Left cardiac atrium (tissue), 4 donors: ENCODE measurements at regions not wholly inside any gene's neighbourhood (a gene's known extent, or its start where the extent isn't known, plus 50 kb on each side); places are given as distances from the start of the nearest gene placed in this dataset.
"Not testable (repeated sequence)": the region's sequence is repeated elsewhere in the genome, so short reads cannot be mapped to it uniquely, and the experiment has no call there.

Experiments used
- ATAC-seq, 2 donors: fragments of 200-7000 bp; cut with Tn5 transposase; one replicate each; pipeline ENCODE4 v1.9.1; 2020; ENCODE audit warnings: mild to moderate bottlenecking in 2 of 2, moderate library complexity in 2 of 2
- DNase-seq: peaks from one replicate; pipeline ENCODE4 v3.0.0-alpha.2; 2020
- intact Hi-C, 2 donors: fragments of 100-400 bp; cut with DNase I; formaldehyde crosslinking; loops; one replicate each; pipeline versions ENCODE4 v1.14.1 to v1.15.1; 2022 to 2023
- donor health status: DM: no; HTN: yes; CAD: no.
- donor health status: DM: no; HTN: yes; CAD: no; lungs with severe emphysema.
- donor health status: DM: yes; HTN: yes; CAD: no.
- donor health status: Dilated cardiomyopathy.

DNA sequence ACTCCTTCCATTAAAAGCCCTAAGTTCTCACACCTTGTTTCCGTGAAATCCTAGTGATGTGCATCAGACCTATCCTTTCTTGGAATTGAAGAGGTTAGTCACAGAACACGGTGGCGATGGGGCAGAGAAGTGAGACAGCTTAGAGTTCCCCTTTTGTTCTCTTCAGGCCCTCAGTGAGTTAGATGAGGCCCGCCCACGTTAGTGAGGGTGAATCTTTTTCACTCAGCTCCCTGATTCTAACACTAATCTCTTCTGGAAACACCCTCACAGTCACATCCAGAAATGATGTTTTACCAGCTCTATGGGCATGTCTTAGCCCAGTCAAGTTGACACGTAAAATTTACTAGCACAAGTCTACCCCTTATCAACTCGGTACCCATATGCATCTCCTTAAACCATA lies 172.7 kb upstream of the NOX3 start:
- intact Hi-C loops, result no loop called here
- DNase-seq (no peak), ATAC-seq (no peak)

DNA sequence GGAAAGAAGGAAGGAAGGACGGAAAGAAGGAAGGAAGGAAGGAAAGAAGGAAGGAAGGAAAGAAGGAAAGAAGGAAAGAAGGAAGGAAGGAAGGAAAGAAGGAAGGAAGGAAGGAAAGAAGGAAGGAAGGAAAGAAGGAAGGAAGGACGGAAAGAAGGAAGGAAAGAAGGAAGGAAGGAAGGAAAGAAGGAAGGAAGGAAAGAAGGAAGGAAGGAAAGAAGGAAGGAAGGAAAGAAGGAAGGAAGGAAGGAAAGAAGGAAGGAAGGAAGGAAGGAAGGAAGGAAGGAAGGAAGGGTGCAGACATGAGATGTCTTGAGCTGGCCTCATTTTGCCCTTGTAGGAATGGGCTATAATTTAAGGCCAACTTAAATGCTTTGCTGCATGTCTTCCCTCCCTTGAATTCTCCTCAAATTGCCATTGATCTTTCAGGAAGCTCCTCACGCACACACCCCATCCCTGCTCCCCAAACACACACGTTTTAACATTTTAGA lies 172.1 kb upstream of the NOX3 start:
- ATAC-seq, intact Hi-C loops, DNase-seq: not testable (repeated sequence)

GRCh38 chr6:155623450-155624178 lies 168.0 kb upstream of the NOX3 start:
- ATAC-seq (no peak), DNase-seq (no peak)
- intact Hi-C loops, result no loop called here

GRCh38 chr6:155614606-155615005 lies 159.0 kb upstream of the NOX3 start:
- DNase-seq (no peak), ATAC-seq (no peak)
- intact Hi-C loops, result no loop called here

- no peak for DNase-seq
- intact Hi-C loops, result no loop called here
- no peak for ATAC-seq
Observed at GRCh38 chr6:155611742-155612141, 156.1 kb upstream of the NOX3 start.

DNA sequence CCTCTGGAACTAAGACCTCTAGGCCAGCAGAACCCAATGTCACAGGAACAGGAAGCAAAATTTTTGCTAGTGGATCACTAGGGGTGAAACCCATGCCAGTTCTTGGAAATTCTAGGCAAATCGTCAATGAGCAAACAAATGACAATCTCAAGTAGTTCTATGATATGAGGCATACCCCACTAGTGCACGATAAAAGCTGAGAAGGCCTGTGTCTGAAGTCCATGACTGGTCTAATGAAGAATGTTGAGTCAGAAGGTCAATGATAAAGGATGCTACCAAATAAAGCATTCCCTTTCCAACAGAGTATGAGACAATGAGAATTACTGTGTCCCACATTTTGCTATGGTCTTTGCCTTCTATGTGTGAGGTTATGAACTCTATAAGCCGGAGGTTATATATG lies 149.4 kb upstream of the NOX3 start:
- no peak for DNase-seq
- ATAC-seq, result no peak
- intact Hi-C loops, result no loop called here

- no peak for ATAC-seq
- intact Hi-C loops, result no loop called here
- DNase-seq, result no peak
Observed at GRCh38 chr6:155599561-155599960, 143.9 kb upstream of the NOX3 start.

GRCh38 chr6:155599160-155599559 lies 143.5 kb upstream of the NOX3 start:
- intact Hi-C loops, result no loop called here
- ATAC-seq (no peak), DNase-seq (no peak)

GRCh38 chr6:155595284-155595683 lies 139.6 kb upstream of the NOX3 start:
- ATAC-seq, result no peak
- intact Hi-C loops, result no loop called here
- DNase-seq, result no peak

DNA sequence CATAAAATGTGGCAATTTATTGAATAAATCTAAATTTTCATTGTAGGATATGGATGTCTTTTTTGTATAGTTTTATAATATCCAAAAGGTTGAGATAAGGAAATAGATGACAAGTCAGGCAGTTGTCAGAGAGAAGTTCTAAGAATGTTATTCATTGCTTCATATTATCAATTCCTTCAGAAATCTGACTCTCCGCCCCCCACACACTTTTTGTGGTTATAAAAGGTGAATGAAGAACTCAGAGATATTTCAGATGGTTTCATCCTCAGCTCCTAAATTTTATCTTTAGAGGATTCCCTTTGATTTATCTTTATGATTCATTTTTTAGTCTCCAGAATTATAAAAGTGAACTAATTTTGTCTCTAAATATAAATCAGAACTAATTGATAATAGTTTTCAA lies 136.1 kb upstream of the NOX3 start:
- ATAC-seq (no peak), DNase-seq (no peak)
- intact Hi-C loops, result no loop called here

- intact Hi-C loops, result no loop called here
- DNase-seq (no peak), ATAC-seq (no peak)
Observed at GRCh38 chr6:155589190-155589589, 133.6 kb upstream of the NOX3 start.

DNA sequence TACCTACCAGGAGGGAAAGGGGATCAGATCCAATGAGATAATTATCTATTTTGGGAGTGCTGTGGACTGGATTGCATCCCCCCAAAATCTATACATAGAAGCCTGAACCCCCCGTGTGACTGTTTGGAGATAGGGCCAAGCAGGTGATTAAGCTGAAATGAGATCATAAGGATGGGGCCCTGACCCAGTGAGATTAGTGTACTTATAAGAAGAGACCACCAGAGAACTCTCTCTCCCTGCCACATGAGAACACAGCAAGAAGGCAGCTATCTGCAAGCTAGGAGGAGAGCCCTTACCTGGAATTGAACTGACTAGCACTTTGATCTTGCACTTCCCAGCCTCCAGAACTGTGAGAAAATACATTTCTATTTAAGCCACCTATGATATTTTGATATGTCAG lies 132.2 kb upstream of the NOX3 start:
- intact Hi-C loops, result no loop called here
- no peak for DNase-seq
- ATAC-seq, result no peak

DNA sequence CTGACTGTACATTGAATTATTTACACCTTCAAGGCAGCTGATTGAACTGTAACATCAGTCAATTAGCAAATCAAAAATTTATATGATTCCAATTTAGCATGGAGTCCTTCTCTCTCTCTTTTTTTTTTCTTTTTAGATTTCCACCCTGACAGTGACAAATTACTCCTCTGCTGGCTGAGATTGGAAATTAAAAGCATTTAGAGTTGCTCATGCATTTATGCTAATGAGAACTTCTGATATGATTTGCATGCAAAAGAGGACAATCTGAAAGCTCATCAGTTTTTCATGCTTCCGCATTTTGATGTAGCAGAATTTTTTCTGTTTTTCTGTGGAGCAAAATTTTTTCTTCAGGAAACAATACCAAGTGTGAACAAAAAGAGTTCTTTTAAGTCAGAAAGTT lies 130.5 kb upstream of the NOX3 start:
- ATAC-seq, result no peak
- DNase-seq, result no peak
- intact Hi-C loops, result no loop called here

DNA sequence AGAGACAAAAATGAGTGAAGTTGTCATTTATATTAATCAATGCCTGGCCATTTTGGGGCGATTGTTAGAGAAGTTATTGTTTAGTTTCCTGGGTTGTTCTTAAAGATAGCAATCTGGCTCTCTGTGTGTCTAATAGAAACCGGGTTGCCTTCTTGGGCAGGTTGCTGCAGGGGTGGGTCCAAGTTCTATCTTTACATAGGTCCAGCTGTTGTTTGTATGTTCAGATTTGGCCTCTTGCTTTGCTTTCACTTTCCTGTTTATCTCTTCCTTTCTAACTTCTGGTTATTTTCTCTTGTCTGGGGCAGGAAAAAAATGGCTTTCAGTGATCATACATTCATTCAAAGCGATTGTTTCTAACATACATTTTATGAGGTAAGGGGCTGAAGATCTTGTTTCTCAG lies 128.4 kb upstream of the NOX3 start:
- ATAC-seq, result no peak
- no peak for DNase-seq
- intact Hi-C loops, result no loop called here

DNA sequence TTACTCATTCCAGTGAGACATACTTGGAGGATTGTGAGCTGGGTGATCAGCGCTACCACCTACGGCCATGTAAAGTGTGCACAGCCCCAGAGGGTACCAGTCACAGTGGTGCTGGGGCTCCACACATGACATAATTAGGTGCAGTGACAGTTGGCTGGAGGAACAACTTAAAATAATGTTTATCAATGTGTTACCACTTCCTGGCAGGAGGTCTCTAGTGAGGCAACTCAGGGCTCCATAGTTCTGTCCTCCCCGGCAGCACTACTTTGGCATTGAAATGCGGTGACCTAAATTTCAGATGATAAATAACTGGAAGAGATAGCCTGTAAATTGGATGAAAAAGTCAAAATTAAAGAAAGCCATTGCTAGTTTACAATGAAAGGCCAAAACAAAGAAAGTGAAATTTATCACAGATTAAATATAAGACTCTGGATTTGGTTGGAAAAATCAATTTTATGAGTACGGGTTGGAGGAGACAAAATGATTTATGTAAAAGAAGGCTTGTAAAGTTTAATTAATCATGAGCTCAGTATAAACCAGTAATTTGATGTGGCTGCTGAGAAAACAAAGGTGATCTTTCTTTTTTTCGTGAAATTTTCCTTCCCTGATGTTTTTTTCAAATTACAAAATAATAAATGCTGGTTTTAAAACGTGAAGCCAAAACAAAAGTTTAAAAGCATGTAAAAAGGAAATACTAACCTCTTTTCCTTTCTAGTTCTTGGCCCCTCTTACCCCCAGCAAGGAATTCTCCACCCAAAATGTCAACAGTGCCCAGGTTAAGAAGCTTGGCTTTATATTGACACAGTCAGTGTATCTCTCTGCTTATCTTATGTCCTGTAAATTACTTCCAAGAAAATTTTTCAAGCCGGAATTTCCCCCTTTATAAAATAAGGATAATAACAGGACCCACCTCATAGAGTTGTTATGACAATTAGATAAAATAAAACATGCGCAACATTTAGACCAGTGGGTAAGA lies 126.7 kb upstream of the NOX3 start:
- no peak for ATAC-seq

GRCh38 chr6:155580904-155581303 lies 125.3 kb upstream of the NOX3 start:
- intact Hi-C loops, result no loop called here
- DNase-seq (no peak), ATAC-seq (no peak)

More for the DNA sequence above, 126.7 kb upstream of the NOX3 start:
- DNase-seq, result no peak
- intact Hi-C loops, result no loop called here

DNA sequence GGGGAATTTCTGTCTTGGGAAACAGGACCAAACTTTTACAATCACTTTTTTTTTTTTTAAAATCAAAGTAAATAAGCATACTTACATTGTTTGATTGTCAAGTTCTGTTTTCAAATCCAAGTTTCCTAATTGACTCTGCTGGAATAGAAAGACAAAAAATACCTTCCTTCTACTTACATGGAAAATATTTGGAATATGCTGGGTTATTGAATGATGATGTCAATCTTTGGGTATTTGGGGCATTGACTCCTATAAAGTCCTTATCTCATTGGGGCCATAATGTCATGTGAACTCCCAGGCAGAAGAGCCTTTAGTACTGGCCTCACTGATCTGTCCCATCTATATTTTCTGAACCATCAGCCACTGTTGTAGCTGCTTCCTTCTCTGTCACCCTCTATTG lies 122.6 kb upstream of the NOX3 start:
- no peak for ATAC-seq
- no peak for DNase-seq
- intact Hi-C loops, result no loop called here

GRCh38 chr6:155561966-155562364 lies 106.3 kb upstream of the NOX3 start:
- DNase-seq, result no peak
- no peak for ATAC-seq
- intact Hi-C loops, result no loop called here

DNA sequence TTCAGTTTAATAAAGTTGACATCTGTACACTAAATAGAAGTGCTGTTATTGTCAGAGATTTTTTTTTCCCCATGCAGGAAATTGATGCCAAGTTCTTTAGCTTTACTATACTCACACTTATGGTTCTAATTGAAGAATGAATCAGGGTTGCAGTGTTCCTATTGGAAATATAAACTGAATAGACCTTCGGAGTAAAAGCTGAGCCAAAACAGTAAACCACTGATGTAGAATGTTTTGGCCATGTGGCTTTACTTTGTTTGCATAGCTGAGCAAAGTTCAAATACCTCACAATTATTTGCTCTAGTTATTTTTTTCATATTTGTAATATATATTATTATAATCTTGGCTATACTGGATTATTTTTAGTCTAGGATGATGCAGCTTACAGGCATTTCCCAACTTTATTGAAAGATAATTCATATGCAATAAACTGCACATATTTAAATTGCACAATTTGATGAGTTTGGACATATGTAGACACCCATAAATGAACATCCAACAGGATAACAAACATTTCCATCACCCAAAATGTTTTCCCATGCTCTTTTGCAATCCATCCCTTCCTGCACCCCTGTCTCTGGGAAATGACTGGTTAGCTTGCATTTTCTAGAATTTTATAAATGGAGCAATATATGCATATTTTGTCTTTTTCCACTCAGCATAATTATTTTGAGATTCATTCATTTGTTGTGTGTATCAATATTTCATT lies 105.8 kb upstream of the NOX3 start:
- intact Hi-C loops, result no loop called here
- ATAC-seq (no peak), DNase-seq (no peak)

DNA sequence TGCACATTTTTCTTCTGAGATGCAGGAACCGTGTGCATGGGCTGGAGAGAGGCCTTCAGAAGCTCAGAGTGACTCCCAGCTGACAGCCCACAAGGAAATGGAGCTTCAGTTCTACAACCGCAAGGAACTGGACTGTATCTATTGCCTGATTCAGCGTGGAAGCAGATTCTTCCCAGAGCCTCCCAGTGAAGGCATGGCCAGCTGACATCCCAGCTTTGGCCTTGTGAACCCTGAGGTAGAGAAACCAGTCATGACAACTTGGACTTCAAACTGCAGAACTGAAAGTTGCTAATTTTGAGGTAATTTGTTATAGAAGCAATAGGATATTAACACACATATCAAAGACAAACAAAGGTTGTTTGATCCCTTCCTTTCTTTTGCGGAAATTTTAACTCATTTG lies 94.3 kb upstream of the NOX3 start:
- no peak for ATAC-seq
- intact Hi-C loops, result no loop called here

More for the DNA sequence above, 94.3 kb upstream of the NOX3 start:
- no peak for DNase-seq
